ENCODE measurements at regions not wholly inside any gene's neighbourhood (a gene's known extent, or its start where the extent isn't known, plus 50 kb on each side); places are given as distances from the start of the nearest gene placed in this dataset.
"Not testable (repeated sequence)": the region's sequence is repeated elsewhere in the genome, so short reads cannot be mapped to it uniquely, and the experiment has no call there.

DNA sequence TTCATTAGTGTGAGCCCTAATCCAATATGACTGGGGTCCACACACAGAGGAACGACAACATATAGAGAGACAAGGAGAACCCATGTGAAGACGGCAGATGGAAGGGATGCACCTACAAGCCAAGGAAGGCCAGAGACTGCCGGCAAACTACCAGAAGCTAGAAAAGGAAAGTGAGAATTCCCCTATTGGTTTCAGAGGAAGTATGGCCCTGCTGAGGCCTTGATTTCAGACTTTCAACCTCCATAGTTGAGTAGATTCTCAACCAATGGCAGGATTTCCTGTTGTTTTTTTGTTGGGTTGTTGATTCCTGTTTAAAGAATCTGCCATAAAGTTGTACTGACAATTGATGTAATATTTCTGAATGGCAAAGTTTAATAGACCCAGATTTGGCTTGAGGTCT, 241.5 kb downstream of the SATB2 start:
- DNase-seq (no peak), ATAC-seq (no peak)
- peaks cover 2% of the 10 kb centered on the region for H3K9me3 Mint-ChIP-seq (ENCODE audit: low read depth)
- POLR2A ChIA-PET, result no interaction called here
- H3K27me3 Mint-ChIP-seq, result peaks cover 3% of the 10 kb centered on the region
- intact Hi-C loops (cut with DNase I, micrococcal nuclease), result no loop called here
- no peaks in the 10 kb centered on the region for H3K36me3 Mint-ChIP-seq (ENCODE audit: low read depth)
- CTCF ChIA-PET, result no interaction called here
- H3K4me1 Mint-ChIP-seq, result no peaks in the 10 kb centered on the region
- H3K4me3 Mint-ChIP-seq, result no peak overlapping the region
- no peak overlapping the region for H3K27ac Mint-ChIP-seq

DNA sequence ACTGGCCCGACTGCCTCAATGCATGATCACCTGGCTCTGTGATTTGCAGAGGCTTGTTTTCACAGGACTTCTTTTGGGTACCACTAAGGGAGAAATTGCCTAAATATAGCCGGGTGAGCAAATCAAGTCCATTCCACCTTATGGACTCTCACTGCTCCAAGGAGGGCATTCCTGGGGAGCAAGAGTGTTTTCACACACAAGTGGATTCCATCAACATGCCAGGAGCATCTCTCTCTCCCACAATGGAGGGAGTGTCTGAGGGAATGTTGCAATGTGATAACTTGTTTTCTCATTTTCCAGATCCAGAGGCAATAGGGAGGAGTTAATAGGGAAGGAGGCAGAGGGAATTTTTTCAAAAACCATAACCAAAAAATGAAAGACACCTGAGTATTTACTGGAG, 250.7 kb downstream of the SATB2 start:
- H3K9me3 Mint-ChIP-seq (ENCODE audit: low read depth), result peaks cover 2% of the 10 kb centered on the region
- ChIA-PET POLR2A (no interaction called here), CTCF (no interaction called here)
- ATAC-seq (no peak), DNase-seq (no peak)
- intact Hi-C loops (cut with DNase I, micrococcal nuclease), result no loop called here
- H3K27ac Mint-ChIP-seq, result no peak overlapping the region
- no peak overlapping the region for H3K4me3 Mint-ChIP-seq
- H3K27me3 Mint-ChIP-seq, result peaks cover 10% of the 10 kb centered on the region
- H3K4me1 Mint-ChIP-seq, result no peaks in the 10 kb centered on the region
- H3K36me3 Mint-ChIP-seq (ENCODE audit: low read depth), result no peaks in the 10 kb centered on the region

DNA sequence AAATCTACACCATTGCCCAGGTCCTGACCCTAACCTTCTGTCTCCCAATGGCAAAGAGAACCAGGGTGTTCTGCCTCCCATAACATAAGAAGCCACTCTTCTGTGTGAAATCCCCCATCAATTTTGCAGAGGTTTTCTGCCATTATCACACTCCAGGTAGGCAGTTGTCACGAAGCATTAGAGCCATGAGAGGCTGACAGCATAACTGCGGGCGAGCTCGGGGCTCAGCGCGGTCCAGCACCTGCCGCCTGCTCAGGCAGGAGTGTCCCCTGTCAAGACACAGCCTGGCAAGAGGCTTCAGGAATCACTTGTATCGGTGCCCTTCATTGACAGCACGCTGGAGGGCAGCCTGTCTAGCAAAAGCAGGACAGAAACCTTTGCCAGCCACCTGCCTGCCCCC, 251.2 kb downstream of the SATB2 start:
- ATAC-seq (no peak), DNase-seq (no peak)
- intact Hi-C loops (cut with DNase I, micrococcal nuclease), result no loop called here
- no peak overlapping the region for H3K27ac Mint-ChIP-seq
- H3K9me3 Mint-ChIP-seq (ENCODE audit: low read depth), result no peaks in the 10 kb centered on the region
- H3K4me1 Mint-ChIP-seq, result no peaks in the 10 kb centered on the region
- H3K27me3 Mint-ChIP-seq, result peaks cover 7% of the 10 kb centered on the region
- no peak overlapping the region for H3K4me3 Mint-ChIP-seq
- POLR2A ChIA-PET, result no interaction called here
- H3K36me3 Mint-ChIP-seq (ENCODE audit: low read depth), result no peaks in the 10 kb centered on the region
- CTCF ChIA-PET, result no interaction called here

DNA sequence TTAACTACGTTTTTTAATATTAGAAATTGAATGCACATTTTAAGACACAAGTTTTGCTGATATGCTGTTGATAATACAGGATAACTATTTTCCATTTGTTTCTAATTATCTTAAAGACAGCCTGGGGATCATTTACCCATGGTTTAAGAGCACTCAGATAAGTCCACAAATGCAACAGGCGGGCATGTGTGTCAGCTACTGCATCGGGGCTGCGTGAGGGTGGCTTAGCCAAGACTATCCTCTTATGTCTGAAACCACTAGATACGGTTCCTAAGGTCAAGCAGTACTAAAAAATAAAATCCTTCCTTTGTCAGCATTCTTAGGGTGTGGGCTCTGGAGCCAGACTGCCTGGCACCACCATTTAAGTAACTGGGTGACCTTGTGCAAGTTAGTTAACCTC, 254.8 kb downstream of the SATB2 start:
- POLR2A ChIA-PET, result no interaction called here
- Mint-ChIP-seq H3K4me1 (no peaks in the 10 kb centered on the region), H3K9me3 (ENCODE audit: low read depth) (no peaks in the 10 kb centered on the region), H3K27ac (no peak overlapping the region), H3K27me3 (peaks cover 9% of the 10 kb centered on the region), H3K4me3 (no peak overlapping the region), H3K36me3 (ENCODE audit: low read depth) (no peaks in the 10 kb centered on the region)
- intact Hi-C loops (cut with DNase I, micrococcal nuclease), result no loop called here
- ATAC-seq (no peak), DNase-seq (no peak)
- CTCF ChIA-PET, result no interaction called here

DNA sequence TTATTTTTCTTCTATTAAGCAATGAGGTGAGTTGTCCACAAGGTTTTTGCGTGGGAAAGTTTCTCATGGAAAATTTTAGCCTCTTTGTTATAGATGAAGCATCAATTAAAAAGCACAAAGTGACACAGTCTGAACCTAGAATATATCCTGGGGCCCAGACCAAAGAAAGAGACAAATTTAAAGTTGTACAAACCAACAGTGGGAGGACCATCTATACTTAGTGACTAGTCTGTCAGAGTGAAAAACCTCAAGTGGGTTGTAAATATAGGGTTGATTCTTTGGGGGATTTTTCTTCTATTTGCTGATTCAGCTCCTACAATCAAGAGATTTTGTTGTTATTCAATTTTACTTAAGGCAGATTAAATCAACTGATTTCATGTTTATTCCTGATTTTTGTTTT, 256.2 kb downstream of the SATB2 start:
- ChIA-PET POLR2A (no interaction called here), CTCF (no interaction called here)
- Mint-ChIP-seq H3K9me3 (ENCODE audit: low read depth) (no peaks in the 10 kb centered on the region), H3K27me3 (peaks cover 7% of the 10 kb centered on the region), H3K36me3 (ENCODE audit: low read depth) (no peaks in the 10 kb centered on the region), H3K4me3 (no peak overlapping the region), H3K4me1 (no peaks in the 10 kb centered on the region), H3K27ac (no peak overlapping the region)
- ATAC-seq, result no peak
- no peak for DNase-seq
- intact Hi-C loops (cut with DNase I, micrococcal nuclease), result no loop called here

DNA sequence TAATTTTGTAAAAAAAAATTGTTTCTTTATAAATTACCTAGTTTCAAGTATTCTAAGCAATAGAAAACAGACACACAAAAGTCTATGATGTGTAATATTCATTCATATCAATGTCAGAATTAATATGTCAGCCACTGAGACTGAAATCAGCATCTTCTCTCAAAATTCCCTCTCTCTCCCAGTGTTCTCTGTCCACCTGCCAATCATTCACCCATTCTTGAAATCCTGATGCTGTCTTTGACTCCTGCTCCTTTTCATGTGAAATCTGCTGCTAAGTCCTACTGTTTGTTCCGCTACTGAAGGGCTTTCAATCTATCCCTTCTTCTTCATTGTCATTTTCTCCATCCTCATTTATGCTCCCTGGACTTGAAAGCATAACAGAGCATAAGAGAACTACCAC, 257.9 kb downstream of the SATB2 start:
- intact Hi-C loops (cut with DNase I, micrococcal nuclease), result no loop called here
- Mint-ChIP-seq H3K36me3 (ENCODE audit: low read depth) (no peaks in the 10 kb centered on the region), H3K27me3 (peaks cover 7% of the 10 kb centered on the region), H3K4me3 (no peak overlapping the region), H3K27ac (no peak overlapping the region), H3K9me3 (ENCODE audit: low read depth) (no peaks in the 10 kb centered on the region), H3K4me1 (no peaks in the 10 kb centered on the region)
- CTCF ChIA-PET, result no interaction called here
- POLR2A ChIA-PET, result no interaction called here
- no peak for DNase-seq
- no peak for ATAC-seq

DNA sequence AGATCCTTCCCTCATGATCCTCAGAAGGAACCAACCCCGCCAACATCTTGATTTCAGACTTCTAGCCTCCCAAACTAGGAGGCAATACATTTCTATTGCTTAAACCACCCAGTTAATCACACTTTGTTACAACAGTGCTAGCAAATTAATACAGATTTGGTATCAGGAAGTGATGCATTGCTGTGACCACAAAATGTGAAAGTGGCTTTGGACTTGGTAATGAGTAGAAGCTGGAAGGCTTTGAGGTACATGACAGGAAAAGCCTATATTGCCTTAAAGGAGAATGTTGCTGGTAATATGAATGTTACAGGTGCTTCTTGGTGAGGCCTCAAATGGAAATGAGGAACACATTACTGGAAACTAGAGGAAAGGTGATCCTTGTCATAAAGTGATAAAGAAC, 260.3 kb downstream of the SATB2 start:
- no peak for ATAC-seq
- no peak for DNase-seq
- no peak overlapping the region for H3K4me3 Mint-ChIP-seq
- H3K9me3 Mint-ChIP-seq (ENCODE audit: low read depth), result no peaks in the 10 kb centered on the region
- H3K27me3 Mint-ChIP-seq, result peaks cover 4% of the 10 kb centered on the region
- no peaks in the 10 kb centered on the region for H3K36me3 Mint-ChIP-seq (ENCODE audit: low read depth)
- ChIA-PET CTCF (no interaction called here), POLR2A (no interaction called here)
- intact Hi-C loops (cut with DNase I, micrococcal nuclease), result no loop called here
- no peaks in the 10 kb centered on the region for H3K4me1 Mint-ChIP-seq
- H3K27ac Mint-ChIP-seq, result no peak overlapping the region

DNA sequence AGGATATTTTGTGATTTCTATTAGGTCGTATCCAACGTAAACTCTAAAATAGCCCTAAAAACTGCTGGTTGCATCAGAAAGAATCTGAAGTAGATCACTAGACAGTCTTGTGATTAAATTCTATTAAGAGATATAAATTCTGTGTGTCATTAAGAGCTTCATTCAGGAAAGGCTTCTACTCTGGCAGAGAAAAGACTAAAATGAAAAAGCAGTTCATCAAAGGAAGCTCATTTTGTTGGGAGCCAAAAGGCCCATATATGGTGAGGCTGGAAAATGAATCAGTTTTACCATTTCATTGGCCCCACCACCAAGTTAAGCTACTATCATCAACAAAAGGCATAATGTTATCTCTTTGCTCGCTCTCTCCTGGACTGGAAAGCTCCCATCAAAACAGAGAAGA, 261.1 kb downstream of the SATB2 start:
- no peaks in the 10 kb centered on the region for H3K9me3 Mint-ChIP-seq (ENCODE audit: low read depth)
- no peak overlapping the region for H3K27ac Mint-ChIP-seq
- H3K4me3 Mint-ChIP-seq, result no peak overlapping the region
- intact Hi-C loops (cut with DNase I, micrococcal nuclease), result no loop called here
- no peaks in the 10 kb centered on the region for H3K4me1 Mint-ChIP-seq
- H3K36me3 Mint-ChIP-seq (ENCODE audit: low read depth), result no peaks in the 10 kb centered on the region
- CTCF ChIA-PET, result no interaction called here
- POLR2A ChIA-PET, result no interaction called here
- DNase-seq (no peak), ATAC-seq (no peak)
- H3K27me3 Mint-ChIP-seq, result peaks cover 2% of the 10 kb centered on the region

DNA sequence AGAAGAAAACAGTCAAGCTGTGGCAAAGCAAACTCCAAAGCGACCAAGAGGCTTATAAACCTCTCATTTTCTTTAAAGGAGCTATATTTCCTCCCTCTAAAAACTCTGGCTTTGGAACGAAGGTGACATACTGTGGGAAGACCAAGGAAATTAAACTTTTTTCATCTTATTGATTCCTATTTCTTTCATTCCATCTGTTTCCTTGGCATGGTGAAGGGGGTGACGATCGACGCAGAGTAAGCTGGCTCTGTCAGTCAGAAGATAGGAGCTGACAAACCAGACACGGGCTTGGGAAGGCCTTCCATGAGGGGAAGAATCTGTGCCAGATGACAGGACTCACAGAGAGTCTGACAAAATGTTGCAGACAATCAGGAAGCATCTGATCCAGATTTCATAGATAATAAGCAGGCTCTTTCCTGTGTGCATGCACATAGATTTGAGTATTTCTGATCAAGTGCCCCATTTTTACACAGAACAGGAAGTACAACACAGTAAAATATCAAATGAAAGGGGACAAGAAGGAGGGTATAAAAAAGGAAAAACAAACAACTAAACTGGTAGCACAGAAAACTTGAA, 261.7 kb downstream of the SATB2 start:
- Mint-ChIP-seq H3K36me3 (ENCODE audit: low read depth) (no peaks in the 10 kb centered on the region), H3K27ac (no peak overlapping the region), H3K4me1 (no peaks in the 10 kb centered on the region), H3K4me3 (no peak overlapping the region), H3K9me3 (ENCODE audit: low read depth) (no peaks in the 10 kb centered on the region), H3K27me3 (peaks cover 2% of the 10 kb centered on the region)
- DNase-seq (no peak), ATAC-seq (no peak)
- ChIA-PET POLR2A (no interaction called here), CTCF (no interaction called here)
- intact Hi-C loops (cut with DNase I, micrococcal nuclease), result no loop called here

DNA sequence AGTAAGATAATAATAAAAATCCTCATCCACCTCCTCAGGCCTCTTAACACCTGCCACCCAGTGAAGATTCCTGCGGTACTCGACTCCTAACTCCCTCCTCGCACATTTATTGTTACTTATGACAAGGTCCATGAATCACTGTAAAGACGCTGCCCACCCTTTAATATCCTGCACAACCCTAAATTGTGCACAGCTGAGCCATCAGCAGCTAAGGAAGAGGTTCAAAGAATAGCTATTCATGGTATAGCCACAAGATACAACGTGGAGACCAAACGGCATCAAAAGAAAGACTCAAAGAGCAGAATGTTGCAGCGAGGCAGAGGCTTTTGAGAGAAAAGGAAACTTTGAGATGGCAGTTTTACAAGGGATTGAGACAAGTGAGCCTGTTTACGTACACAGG, 266.3 kb downstream of the SATB2 start:
- intact Hi-C loops (cut with DNase I, micrococcal nuclease), result no loop called here
- DNase-seq (no peak), ATAC-seq (no peak)
- Mint-ChIP-seq H3K27ac (no peak overlapping the region), H3K36me3 (ENCODE audit: low read depth) (no peaks in the 10 kb centered on the region), H3K27me3 (no peaks in the 10 kb centered on the region), H3K4me1 (no peaks in the 10 kb centered on the region), H3K4me3 (no peak overlapping the region), H3K9me3 (ENCODE audit: low read depth) (no peaks in the 10 kb centered on the region)
- CTCF ChIA-PET, result no interaction called here
- POLR2A ChIA-PET, result no interaction called here

DNA sequence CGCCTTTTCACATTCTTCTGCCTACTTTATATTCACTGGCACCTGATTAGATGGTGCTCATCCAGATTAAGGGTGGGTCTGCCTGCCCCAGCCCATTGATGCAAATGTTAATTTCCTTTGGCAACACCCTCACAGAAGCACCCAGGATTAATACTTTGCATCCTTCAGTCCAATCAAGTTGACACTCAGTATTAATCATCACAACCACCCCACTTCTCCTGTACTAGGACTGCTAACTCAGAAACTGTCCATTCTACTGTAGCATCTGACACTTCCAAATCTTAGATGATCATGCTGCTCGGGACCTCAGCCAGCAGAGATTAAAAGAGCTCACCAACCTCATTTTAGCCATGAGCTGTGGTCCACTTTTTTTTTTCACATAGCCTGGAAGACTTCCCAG, 268.5 kb downstream of the SATB2 start:
- Mint-ChIP-seq H3K27me3 (no peaks in the 10 kb centered on the region), H3K27ac (no peak overlapping the region), H3K4me3 (no peak overlapping the region), H3K4me1 (no peaks in the 10 kb centered on the region), H3K9me3 (ENCODE audit: low read depth) (no peaks in the 10 kb centered on the region), H3K36me3 (ENCODE audit: low read depth) (no peaks in the 10 kb centered on the region)
- ChIA-PET CTCF (no interaction called here), POLR2A (no interaction called here)
- ATAC-seq (no peak), DNase-seq (no peak)
- intact Hi-C loops (cut with DNase I, micrococcal nuclease), result no loop called here

DNA sequence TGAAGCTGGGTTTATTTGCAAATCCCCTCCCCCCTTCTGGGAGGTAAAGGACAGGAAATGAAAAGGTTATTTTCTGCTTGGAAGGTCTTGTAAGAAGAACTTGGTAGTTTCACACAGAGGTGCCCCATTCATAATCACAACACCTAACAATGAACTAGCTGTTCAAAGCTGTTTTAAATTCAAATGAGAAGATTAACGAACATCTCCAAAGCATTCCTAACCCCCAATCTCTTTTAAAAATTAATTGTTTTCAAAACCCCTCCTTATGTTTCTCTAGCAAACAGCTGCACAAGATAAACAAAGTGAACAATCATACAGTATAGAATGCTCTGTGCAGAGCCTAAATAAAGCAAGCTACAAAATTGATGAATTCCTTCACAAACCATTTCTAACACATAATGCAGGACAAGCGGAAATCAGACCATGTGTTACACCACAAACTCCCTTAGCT, 271.4 kb downstream of the SATB2 start:
- intact Hi-C loops (cut with DNase I, micrococcal nuclease), result no loop called here
- no peaks in the 10 kb centered on the region for H3K9me3 Mint-ChIP-seq (ENCODE audit: low read depth)
- no peak overlapping the region for H3K27ac Mint-ChIP-seq
- POLR2A ChIA-PET, result no interaction called here
- no peaks in the 10 kb centered on the region for H3K36me3 Mint-ChIP-seq (ENCODE audit: low read depth)
- H3K27me3 Mint-ChIP-seq, result no peaks in the 10 kb centered on the region
- H3K4me1 Mint-ChIP-seq, result no peaks in the 10 kb centered on the region
- H3K4me3 Mint-ChIP-seq, result no peak overlapping the region
- ATAC-seq (no peak), DNase-seq (no peak)
- CTCF ChIA-PET, result interaction anchor here (0.7 kb wide), 1 partner anchor 14 kb away, joined by 3 read pairs; no protein-coding TSS in a partner anchor

DNA sequence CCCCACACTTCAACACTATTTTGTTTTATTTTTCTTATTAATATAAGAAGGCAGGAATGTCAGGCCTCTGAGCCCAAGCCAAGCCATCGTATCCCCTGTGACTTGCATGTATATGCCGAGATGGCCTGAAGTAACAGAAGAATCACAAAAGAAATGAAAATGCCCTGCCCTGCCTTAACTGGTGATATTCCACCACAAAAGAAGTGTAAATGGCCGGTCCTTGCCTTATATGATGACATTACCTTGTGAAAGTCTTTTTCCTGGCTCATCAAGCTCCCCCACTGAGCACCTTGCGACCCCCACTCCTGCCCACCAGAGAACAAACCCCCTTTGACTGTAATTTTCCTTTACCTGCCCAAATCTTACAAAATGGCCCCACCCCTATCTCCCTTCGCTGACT, 272.6 kb downstream of the SATB2 start:
- H3K27ac Mint-ChIP-seq; H3K9me3 Mint-ChIP-seq (ENCODE audit: low read depth); ATAC-seq; H3K27me3 Mint-ChIP-seq; CTCF ChIA-PET; H3K4me3 Mint-ChIP-seq; intact Hi-C loops (cut with DNase I, micrococcal nuclease); DNase-seq; POLR2A ChIA-PET; H3K4me1 Mint-ChIP-seq; H3K36me3 Mint-ChIP-seq (ENCODE audit: low read depth): not testable (repeated sequence)

Measured in activated CD4-positive, alpha-beta T cell treated with anti-CD3 and anti-CD28 coated beads for 36 hours (primary cell).